Activated CD4-positive, alpha-beta T cell treated with anti-CD3 and anti-CD28 coated beads, Interleukin-2, amount 50 U/mL, for 24 hours (primary cell): ENCODE measurements at regions not wholly inside any gene's neighbourhood (a gene's known extent, or its start where the extent isn't known, plus 50 kb on each side); places are given as distances from the start of the nearest gene placed in this dataset.
"Not testable (repeated sequence)": the region's sequence is repeated elsewhere in the genome, so short reads cannot be mapped to it uniquely, and the experiment has no call there.

Experiments
- DNase-seq, 2 donors: peaks; one replicate each; pipeline ENCODE4 v3.0.0-alpha.2; 2020; ENCODE audit warnings: low read depth in 1 of 2, low spot score in 1 of 2

DNA sequence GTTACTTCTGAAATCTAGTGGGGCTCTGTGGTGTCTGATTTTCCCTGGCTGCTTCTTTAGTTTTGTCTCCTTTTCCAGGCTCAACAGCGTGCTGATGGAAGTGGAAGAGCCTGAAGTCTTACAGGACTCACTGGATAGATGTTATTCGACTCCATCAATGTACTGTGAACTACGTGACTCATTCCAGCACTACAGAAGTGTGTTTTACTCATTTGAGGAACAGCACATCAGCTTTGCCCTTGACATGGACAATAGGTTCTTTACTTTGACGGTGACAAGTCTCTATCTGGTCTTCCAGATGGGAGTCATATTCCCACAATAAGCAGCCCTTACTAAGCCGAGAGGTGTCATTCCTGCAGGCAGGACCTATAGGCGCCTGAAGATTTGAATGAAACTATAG, 51.1 kb downstream of the NBPF8 start:
- DNase-seq, result not testable (repeated sequence)

DNA sequence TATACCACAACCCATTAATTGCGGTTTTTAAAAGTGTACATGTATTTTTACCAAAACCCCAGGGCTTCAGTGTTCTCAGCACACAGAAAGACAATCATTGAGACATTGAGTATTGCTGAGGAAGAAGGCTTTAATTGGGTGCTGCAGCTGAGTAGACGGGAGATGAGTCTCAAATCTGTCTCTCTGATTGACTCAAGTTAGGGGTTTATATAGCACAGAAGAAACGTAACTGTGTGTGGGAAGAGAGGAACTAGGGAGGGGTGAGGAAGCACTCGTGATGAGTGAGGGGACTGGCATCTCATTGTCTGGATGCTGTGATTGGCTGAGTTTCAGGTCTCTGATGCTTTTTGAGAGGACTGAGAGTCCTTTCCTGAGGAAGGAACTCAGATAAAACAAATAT, 62.8 kb downstream of the NBPF8 start:
- DNase-seq, result not testable (repeated sequence)

DNA sequence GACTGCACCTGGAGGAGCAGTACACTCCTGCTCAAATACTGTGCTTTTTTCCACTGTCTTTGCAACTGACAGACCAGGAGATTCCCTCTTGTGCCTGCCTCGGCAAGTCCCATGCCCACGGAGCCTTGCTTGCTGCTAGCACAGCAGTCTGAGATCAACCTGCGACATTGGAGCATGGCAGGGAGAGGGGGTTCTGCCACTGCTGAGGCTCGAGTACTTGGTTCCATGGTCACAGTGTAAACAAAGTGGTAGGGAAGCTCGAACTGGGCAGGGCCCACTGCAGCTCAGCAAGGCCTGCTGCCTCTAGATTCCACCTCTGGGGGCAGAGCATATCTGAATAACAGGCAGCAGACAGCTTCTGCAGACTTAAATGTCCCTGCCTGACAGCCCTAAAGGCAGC, 63.6 kb downstream of the NBPF8 start:
- not testable (repeated sequence) for DNase-seq

DNA sequence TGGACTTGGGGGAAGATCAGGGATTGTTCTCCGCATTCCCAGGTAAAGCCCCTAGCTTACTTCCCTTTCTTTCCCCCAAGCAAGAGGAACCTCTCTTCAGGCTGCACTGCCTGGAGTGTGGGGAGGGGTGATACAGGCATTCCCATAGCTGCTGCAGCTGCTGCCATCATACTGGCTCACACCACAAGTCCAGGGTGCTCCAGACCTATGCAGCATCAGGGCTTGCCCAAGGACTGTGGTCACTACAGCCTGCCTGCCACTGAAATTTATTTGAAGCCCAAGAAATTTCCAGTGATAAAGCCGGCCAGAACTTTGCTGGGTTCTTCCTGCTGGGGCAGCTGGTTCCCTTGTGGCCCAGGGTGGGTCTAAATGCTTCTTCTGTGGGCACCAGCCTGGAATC, 72.7 kb downstream of the NBPF8 start:
- not testable (repeated sequence) for DNase-seq

DNA sequence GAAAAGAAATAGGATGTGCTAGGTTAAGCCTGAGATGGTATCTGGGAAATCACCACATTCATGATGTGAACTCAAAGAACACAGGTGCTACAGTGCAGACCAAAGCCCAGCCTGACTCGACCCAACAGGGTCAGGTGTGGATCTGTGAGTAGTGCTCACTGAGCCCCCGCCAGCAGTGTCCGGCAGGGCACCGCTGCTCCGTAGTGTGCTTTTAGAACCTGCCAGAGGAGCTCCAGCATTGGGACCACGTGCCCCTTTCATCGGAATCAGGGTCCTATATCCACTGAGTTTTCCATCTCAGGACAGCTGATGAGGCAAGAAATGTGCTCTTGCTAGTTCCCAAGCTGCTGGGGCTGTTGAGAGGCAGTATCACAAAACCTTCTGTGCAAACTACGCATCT, 74.4 kb downstream of the NBPF8 start:
- not testable (repeated sequence) for DNase-seq

DNA sequence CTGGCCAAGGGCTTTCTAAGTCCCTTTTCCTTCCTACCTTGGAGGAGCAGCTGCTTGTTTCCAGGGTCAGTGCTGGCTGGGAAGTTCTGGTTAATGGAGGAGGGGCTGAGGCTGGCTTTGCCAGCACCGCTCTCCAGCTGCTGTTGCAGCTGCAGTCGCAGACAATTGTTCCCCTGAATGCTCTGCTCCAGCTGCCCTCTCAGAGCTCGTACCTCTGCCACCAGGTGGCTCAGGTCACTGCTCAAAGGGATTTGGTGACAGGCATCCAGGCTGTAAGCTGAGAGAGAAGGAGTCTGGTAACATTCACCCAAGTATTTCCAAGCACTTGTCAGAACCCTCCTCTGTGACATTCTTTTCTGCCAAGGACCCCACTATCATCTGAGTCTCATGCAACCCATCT, 82.3 kb downstream of the NBPF8 start:
- not testable (repeated sequence) for DNase-seq

DNA sequence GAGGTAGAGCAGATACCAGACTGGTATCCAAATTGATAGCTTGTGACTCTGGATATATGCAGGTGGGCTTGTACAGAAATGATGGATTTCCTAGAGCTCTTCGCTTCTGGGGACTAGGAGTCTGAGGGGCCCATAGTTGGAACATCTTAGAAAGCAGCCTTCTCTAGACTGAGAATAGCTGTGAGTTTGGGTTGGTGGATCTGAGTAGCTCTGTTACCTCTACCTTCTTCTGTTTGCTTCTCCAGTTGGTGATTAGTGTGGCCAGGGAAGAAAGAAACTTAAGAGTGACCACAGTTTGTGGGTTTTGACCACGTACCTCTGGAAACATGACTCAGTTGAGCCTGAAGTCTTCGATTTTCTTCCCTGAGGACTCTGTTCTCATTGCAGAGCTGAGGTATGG, 88.4 kb downstream of the NBPF8 start:
- DNase-seq, result not testable (repeated sequence)

DNA sequence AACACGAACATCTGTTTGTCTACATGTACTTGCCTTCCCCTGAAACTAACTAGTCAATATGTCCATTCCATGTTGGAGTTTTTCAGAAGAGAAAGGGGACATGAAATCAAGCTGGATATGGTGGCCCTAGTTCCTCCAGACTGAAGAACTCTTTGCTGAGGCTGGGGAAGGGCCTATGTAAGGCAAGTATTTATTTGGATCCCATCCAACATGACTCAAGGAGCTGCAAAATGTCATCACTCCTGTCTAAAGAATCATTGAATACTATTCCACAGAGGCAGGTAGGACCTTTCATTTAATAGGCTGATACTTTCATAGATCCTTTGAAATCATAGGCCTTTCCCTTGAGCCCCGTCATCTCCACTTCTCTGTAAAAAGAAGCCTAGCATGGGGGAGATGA, 91.5 kb downstream of the NBPF8 start:
- not testable (repeated sequence) for DNase-seq

DNA sequence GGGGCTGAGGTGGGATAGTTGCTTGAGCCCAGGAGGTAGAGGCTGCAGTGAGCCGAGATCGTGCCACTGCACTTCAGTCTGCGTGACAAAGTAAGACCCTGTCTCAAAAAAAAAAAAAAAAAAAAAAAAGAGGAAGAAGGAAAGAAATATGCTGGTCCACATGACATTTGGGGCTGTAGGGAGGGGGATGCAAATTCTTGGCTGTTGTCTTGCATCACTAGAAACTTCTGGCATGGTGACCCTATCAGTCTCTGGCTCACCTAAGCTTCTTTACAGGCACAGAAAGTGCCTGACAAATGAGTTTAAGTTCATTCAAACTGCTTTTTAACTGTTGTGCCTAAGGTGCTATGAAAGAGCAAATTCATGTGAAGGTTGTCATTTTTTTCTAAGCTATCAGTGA, 93.5 kb downstream of the NBPF8 start:
- DNase-seq, result not testable (repeated sequence)

DNA sequence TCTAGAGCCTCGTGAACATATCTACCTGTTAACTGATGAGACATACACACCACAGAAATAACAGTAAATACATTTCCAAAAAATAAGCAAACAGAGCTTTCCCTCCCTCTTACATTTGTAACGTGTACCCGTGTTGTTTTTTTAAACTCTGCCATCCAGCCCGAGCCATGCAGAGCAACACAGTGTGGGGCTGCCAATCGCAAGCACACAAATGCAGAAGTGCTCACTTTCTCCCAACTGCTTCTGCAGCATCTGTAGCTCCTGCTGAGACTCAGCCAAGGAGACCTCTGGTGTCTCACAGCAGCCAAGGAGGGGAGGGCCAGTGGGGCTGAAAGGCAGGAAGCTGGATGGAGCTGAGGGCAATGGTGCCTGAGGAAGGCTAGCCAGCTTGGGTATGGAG, 94.4 kb downstream of the NBPF8 start:
- not testable (repeated sequence) for DNase-seq

DNA sequence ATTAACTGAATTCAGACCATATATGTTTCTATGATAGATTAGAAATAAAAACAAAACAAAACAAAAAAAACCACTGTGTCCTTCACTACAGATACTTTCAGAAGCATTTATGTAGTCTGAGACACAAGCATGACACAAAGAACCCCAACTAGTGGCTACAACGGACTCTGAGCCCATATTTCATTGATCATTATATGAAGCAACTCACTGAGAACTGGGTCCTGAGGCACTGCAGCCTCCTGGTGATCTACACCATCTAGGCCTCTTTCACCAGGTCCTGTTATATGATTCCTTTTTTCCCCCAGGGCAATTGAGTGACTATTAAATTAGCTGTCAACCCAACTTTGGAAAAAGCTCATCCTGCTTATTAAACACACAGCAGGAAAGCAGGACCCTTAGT, 98.3 kb downstream of the NBPF8 start:
- DNase-seq, result not testable (repeated sequence)

DNA sequence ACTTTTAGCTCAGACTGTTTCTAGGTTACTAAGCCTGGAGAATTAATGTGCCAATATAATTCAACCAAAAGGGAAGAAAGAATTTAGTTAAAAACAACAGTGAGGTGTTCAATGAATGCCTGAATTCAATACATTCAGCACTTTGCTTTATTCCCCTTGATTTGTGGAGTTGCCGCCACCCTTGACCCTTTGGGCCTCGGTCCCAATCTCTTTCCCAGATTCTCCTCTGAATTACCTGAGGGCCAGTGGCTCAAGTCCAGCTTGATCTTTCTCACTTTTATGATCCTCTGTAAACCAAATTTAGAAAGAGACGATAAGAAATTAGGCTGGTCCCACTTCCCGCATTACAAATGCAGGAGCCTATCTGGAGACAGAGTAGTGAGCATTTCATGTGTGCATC, 98.7 kb downstream of the NBPF8 start:
- DNase-seq, result not testable (repeated sequence)

DNA sequence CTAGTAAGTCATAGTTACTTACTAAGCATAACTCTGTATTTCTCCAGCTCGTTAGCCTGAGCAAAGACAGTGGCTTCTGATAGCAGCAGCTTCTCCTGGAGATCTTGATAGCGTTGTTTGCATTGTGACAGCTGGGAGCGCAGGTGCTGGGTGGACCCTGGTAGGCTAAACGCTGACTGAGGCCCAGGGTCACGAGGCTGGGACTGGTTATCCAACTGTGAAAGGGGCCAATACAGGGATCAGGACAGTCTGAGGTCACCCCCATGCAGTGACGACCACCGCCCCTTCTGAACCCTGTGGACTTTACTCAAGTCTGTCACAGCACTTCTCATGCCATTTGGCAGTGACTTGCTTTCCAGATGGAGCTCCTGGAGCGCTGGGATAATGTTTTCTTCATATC, 104.4 kb downstream of the NBPF8 start:
- DNase-seq, result not testable (repeated sequence)

DNA sequence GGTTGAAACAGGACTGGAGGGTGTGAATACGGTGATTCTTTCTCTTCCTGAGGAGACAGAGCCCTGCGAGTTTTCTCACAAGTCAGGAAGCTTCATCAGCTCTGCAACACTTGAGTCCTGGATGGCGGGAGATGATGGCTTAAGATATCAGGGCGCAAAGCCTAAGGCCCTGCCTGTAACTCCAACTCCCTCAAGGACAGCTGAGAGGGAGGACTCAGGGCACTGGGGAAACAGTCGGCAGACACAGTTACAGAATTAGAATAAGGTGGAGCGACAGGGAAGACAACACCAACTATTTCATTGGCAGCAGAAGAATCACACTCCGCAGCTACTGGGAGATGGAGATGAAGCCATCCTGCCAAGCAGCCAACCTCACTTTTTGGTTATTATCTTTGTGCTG, 109.6 kb downstream of the NBPF8 start:
- not testable (repeated sequence) for DNase-seq

DNA sequence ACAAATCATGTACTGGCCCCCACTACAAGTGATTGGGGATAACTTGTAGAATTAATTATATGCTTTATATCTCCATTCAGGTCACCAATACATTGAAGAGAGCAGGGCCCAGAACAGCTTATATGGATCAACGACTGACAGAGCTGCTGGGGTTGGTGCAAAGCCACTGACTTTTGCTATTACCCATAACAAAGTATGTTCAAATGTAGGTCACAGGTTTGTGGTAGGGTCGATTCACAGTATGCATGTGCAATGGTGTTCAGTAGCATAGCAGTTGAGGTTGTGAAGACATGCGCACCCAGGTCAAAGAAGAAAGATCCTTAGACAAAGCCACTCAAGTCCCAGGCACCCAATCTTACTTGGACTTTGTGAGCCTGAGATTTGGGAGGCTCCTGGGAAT, 110.6 kb downstream of the NBPF8 start:
- DNase-seq, result not testable (repeated sequence)

DNA sequence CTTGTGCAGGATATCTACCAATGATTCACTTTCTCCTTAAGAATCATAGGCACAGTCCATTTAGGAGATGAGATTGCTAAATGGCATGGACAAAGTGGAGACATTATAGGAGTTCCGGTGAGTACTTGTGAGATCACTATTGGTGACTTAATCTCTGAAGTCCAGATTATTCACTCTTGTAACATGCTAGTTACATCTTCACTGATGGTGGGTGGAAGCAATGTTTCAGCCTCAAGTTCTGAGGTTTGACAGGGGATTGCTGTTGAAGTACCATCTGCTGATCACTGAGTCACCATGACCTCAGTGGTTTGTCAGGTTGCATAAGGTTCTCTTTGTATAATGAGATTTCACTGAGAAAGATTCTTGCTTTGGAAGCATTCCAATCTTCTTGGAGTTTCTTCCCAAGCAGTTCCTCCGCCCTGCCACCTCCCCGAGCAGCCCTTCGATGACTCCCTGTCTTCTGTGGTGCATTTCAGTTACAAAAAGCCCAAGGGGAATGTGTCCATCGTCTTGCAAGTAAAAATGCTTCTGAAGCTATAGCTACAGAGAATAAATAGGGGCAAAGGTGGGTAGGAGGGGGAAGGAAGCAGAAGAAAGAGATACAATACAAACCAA, 114.7 kb downstream of the NBPF8 start:
- not testable (repeated sequence) for DNase-seq

DNA sequence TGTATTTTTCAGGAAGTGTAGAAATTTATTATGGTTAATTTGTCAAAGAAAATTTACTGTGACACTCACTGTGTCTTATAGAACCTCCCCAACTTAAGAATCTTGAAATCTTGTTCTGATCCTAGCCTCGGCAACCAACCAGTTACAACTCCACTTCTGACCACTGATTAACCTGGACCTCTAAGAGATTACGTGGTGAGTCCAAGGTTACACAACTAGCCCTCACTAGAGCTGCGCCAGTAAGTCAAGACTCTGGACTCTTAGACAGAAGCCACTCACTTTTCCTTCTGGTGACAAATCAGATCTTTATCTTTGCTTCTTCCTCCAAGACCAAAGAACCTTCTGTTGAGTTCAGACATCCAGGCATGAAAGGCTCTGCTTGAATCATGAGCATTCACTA, 116.6 kb downstream of the NBPF8 start:
- DNase-seq, result not testable (repeated sequence)

DNA sequence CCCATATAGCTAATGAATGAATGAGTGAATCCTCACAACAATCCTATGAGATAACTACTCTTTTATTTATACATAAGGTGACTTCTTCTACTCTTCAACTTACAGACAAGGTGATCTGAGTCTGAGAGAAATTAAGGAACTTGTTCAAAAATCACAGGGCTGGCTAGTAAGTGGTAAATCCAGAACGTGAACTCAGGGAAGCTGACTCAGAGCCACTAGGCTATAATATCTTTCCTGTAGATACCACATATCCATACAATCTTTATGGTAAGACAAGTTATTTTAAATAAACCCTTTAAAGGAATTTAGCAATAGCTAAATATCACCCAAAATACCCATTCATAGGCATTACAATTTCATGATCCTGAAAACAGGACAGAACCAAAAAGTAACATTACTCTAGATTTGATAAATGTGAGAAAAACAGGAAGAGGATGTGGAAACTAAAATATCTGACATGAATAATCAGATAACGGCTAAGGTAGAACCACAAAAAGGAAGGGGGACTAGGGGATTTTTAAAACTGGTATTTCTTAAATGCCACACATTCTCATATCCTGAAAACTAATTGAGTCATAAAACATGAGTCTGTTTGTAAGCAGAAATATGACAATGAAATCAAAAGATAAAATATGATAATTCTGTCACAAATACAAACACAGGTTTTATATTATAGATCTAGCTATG, 119.7 kb downstream of the NBPF8 start:
- DNase-seq, result not testable (repeated sequence)

DNA sequence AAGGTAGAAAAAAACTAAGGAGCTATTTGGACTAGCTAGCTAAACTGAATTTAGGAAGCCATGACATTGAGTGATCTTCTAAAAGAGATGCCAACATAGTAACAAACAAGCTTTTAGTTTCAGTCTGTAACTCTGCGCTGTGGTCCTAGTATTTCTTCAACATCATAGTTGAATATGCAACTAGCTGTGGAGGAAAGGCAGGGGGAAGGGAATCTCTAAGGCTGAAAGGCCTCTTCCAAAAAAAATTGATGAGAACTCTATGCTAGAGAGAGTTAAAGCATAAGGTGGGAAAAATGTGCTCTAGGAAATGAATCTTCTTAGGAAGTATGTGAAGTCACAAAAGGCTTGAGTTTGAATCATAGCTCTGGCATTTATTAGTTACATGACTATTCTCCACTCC, 120.2 kb downstream of the NBPF8 start:
- DNase-seq, result not testable (repeated sequence)

DNA sequence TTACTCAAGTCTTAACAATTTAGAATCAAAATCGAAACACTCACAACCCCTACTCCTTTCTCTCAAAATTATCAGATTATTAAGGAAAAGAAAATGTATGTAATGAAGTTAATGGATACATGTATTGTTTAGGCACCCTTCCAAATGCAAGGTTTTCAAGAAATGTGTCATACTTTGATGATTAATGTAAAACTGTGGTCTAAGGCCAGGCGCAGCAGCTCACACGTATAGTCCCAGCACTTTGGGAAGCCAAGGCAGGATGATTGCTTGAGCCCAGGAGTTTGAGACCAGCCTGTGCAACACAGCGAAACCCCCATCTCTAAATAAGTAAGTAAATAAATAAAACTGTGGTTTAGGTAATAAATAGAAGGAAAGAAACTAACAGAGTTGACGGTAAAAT, 126.6 kb downstream of the NBPF8 start:
- not testable (repeated sequence) for DNase-seq

DNA sequence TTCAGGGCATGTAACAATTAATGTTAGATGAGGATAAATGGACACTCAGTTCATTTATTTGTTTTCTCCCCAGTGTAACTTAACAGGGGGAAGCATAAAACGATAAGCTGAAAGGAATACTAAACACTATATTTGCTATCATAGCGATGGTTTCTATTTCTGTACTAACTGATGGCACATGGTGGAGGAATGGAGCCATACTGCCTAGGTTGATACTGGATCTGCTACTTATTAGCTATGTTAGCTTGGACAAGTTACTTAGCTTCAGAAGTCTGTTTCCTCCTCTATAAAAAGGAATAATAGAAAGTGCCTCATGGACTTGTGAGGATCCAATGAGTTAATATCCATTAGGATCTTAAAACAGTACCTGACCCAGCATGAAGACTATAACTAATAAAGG, 127.5 kb downstream of the NBPF8 start:
- not testable (repeated sequence) for DNase-seq

DNA sequence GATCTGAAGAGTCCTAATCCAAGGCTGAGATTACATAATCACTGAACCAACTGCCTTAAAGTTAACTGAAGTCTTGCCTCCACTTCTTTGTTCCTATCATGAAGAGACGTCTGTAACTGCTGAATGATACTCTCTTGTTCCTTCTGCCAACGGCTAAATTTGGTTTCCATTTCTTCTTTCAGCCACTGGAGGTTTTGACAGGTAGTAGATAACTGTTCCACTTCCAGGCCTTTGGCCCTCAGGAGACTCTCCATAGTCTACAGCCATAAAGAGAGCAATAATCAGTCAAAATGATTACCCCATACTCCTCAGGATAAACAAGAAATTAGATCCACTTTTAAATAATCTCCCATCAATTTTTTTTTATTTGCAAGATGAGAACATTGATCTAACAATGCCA, 128.1 kb downstream of the NBPF8 start:
- not testable (repeated sequence) for DNase-seq

DNA sequence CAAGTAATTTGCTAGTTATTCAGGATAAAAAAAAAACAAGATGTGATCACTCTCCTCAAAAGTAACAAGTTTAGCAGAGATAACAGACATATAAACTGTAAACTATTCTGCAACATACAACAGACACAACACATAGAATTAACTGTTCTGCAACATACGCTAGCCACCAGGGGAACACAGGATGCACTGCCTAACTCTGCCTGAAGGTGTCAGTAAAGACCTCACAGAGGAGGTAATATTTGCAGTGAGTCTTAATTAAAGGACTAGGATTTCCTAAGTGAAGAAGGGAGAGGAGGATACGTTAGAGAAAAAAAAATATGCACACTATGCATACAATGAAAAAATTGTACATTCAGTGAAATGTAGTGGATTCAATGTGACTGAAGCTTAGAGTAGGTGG, 129.6 kb downstream of the NBPF8 start:
- peak; percentile 76 to 79 for DNase-seq
